ENCODE measurements at regions not wholly inside any gene's neighbourhood (a gene's known extent, or its start where the extent isn't known, plus 50 kb on each side); places are given as distances from the start of the nearest gene placed in this dataset.

GRCh38 chr4:126207910-126208309 lies 893.2 kb downstream of the FAT4 start:
- TF ChIP-seq CTCF (IDR thresholded peaks at IDR 0.05): no peak
- no peak for TF ChIP-seq POLR2AphosphoS5 (IDR thresholded peaks at IDR 0.05; ENCODE audit: insufficient read depth in 1 of 2, low read depth in 1 of 2)
- no peak for TF ChIP-seq POLR2A (IDR thresholded peaks at IDR 0.05)
